ENCODE measurements at regions not wholly inside any gene's neighbourhood (a gene's known extent, or its start where the extent isn't known, plus 50 kb on each side); places are given as distances from the start of the nearest gene placed in this dataset.
A peak's percentile ranks its signal among the peaks of the same experiment; 100 is the strongest.

DNA sequence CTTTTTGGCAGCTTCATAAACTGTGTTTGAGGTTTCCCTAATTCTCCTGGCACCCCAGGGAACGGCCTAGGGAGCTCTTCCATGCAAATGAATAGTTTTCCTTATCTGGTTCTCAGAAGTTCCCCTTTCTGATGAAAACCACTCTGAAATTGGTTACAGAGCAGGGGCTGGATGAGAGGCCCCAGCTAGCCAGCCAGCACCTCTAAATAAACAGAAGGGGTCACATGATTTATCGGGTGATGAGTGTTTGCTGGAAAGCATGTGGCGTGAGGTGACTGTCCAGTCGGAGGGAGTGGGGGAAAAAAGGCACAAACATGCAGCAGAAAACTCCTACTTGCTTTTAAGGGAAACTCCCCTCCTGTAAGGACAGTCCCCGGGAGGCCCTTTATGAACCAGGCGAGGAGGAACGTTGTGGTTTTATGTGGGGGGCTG is 261.2 kb upstream of the ANKRD55 start (continued):
- TF ChIP-seq, protein P1, sequence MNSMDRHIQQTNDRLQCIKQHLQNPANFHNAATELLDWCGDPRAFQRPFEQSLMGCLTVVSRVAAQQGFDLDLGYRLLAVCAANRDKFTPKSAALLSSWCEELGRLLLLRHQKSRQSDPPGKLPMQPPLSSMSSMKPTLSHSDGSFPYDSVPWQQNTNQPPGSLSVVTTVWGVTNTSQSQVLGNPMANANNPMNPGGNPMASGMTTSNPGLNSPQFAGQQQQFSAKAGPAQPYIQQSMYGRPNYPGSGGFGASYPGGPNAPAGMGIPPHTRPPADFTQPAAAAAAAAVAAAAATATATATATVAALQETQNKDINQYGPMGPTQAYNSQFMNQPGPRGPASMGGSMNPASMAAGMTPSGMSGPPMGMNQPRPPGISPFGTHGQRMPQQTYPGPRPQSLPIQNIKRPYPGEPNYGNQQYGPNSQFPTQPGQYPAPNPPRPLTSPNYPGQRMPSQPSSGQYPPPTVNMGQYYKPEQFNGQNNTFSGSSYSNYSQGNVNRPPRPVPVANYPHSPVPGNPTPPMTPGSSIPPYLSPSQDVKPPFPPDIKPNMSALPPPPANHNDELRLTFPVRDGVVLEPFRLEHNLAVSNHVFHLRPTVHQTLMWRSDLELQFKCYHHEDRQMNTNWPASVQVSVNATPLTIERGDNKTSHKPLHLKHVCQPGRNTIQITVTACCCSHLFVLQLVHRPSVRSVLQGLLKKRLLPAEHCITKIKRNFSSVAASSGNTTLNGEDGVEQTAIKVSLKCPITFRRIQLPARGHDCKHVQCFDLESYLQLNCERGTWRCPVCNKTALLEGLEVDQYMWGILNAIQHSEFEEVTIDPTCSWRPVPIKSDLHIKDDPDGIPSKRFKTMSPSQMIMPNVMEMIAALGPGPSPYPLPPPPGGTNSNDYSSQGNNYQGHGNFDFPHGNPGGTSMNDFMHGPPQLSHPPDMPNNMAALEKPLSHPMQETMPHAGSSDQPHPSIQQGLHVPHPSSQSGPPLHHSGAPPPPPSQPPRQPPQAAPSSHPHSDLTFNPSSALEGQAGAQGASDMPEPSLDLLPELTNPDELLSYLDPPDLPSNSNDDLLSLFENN (IDR thresholded peaks at IDR 0.05; ENCODE audit: low read depth in 2 of 2, low read length in 2 of 2) = no peak
- TF ChIP-seq, protein P2, sequence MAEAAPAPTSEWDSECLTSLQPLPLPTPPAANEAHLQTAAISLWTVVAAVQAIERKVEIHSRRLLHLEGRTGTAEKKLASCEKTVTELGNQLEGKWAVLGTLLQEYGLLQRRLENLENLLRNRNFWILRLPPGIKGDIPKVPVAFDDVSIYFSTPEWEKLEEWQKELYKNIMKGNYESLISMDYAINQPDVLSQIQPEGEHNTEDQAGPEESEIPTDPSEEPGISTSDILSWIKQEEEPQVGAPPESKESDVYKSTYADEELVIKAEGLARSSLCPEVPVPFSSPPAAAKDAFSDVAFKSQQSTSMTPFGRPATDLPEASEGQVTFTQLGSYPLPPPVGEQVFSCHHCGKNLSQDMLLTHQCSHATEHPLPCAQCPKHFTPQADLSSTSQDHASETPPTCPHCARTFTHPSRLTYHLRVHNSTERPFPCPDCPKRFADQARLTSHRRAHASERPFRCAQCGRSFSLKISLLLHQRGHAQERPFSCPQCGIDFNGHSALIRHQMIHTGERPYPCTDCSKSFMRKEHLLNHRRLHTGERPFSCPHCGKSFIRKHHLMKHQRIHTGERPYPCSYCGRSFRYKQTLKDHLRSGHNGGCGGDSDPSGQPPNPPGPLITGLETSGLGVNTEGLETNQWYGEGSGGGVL (CRISPR knock-in tag; IDR thresholded peaks at IDR 0.05) = no peak
- TF ChIP-seq SMARCA4 (IDR thresholded peaks at IDR 0.05) = peak; percentile 42; the same call in 1 of the 2 replicates
- 0 out of 2 replicates have a peak, but pooled peaks have one; percentile 42 for TF ChIP-seq ESRRA (IDR thresholded peaks at IDR 0.05; ENCODE audit: borderline replicate concordance, low read depth)
- no peak for TF ChIP-seq ESRRB (CRISPR knock-in tag; IDR thresholded peaks at IDR 0.05; ENCODE audit: borderline replicate concordance)
- TF ChIP-seq, protein P3, sequence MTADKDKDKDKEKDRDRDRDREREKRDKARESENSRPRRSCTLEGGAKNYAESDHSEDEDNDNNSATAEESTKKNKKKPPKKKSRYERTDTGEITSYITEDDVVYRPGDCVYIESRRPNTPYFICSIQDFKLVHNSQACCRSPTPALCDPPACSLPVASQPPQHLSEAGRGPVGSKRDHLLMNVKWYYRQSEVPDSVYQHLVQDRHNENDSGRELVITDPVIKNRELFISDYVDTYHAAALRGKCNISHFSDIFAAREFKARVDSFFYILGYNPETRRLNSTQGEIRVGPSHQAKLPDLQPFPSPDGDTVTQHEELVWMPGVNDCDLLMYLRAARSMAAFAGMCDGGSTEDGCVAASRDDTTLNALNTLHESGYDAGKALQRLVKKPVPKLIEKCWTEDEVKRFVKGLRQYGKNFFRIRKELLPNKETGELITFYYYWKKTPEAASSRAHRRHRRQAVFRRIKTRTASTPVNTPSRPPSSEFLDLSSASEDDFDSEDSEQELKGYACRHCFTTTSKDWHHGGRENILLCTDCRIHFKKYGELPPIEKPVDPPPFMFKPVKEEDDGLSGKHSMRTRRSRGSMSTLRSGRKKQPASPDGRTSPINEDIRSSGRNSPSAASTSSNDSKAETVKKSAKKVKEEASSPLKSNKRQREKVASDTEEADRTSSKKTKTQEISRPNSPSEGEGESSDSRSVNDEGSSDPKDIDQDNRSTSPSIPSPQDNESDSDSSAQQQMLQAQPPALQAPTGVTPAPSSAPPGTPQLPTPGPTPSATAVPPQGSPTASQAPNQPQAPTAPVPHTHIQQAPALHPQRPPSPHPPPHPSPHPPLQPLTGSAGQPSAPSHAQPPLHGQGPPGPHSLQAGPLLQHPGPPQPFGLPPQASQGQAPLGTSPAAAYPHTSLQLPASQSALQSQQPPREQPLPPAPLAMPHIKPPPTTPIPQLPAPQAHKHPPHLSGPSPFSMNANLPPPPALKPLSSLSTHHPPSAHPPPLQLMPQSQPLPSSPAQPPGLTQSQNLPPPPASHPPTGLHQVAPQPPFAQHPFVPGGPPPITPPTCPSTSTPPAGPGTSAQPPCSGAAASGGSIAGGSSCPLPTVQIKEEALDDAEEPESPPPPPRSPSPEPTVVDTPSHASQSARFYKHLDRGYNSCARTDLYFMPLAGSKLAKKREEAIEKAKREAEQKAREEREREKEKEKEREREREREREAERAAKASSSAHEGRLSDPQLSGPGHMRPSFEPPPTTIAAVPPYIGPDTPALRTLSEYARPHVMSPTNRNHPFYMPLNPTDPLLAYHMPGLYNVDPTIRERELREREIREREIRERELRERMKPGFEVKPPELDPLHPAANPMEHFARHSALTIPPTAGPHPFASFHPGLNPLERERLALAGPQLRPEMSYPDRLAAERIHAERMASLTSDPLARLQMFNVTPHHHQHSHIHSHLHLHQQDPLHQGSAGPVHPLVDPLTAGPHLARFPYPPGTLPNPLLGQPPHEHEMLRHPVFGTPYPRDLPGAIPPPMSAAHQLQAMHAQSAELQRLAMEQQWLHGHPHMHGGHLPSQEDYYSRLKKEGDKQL (CRISPR knock-in tag; IDR thresholded peaks at IDR 0.05; ENCODE audit: borderline replicate concordance) = no peak
- no peak for TF ChIP-seq POLR2A (conservative IDR thresholded peaks at IDR 0.05)
- TF ChIP-seq, protein P4, sequence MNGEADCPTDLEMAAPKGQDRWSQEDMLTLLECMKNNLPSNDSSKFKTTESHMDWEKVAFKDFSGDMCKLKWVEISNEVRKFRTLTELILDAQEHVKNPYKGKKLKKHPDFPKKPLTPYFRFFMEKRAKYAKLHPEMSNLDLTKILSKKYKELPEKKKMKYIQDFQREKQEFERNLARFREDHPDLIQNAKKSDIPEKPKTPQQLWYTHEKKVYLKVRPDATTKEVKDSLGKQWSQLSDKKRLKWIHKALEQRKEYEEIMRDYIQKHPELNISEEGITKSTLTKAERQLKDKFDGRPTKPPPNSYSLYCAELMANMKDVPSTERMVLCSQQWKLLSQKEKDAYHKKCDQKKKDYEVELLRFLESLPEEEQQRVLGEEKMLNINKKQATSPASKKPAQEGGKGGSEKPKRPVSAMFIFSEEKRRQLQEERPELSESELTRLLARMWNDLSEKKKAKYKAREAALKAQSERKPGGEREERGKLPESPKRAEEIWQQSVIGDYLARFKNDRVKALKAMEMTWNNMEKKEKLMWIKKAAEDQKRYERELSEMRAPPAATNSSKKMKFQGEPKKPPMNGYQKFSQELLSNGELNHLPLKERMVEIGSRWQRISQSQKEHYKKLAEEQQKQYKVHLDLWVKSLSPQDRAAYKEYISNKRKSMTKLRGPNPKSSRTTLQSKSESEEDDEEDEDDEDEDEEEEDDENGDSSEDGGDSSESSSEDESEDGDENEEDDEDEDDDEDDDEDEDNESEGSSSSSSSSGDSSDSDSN (IDR thresholded peaks at IDR 0.05; ENCODE audit: borderline replicate concordance in 1 of 2, low read depth in 2 of 2, low read length in 2 of 2) = no peak
- TF ChIP-seq FUS (optimal IDR thresholded peaks at IDR 0.05; ENCODE audit: low read depth, low read length) = no peak
- TF ChIP-seq GABPA (tag; conservative IDR thresholded peaks at IDR 0.05; ENCODE audit: low read depth) = no peak

Measured in K562 (cell line).